ENCODE measurements at regions not wholly inside any gene's neighbourhood (a gene's known extent, or its start where the extent isn't known, plus 50 kb on each side); places are given as distances from the start of the nearest gene placed in this dataset.

- TF ChIP-seq, protein P1, sequence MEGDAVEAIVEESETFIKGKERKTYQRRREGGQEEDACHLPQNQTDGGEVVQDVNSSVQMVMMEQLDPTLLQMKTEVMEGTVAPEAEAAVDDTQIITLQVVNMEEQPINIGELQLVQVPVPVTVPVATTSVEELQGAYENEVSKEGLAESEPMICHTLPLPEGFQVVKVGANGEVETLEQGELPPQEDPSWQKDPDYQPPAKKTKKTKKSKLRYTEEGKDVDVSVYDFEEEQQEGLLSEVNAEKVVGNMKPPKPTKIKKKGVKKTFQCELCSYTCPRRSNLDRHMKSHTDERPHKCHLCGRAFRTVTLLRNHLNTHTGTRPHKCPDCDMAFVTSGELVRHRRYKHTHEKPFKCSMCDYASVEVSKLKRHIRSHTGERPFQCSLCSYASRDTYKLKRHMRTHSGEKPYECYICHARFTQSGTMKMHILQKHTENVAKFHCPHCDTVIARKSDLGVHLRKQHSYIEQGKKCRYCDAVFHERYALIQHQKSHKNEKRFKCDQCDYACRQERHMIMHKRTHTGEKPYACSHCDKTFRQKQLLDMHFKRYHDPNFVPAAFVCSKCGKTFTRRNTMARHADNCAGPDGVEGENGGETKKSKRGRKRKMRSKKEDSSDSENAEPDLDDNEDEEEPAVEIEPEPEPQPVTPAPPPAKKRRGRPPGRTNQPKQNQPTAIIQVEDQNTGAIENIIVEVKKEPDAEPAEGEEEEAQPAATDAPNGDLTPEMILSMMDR (IDR thresholded peaks at IDR 0.05): no peak
- no peak for TF ChIP-seq POLR2A (IDR thresholded peaks at IDR 0.05)
- 87 to 94% methylated on average over 3 of the region's 3 CpGs for WGBS, 2 donors
- Histone ChIP-seq H3K9me3 (no peaks in the 10 kb centered on the region), H3K27me3 (no peaks in the 10 kb centered on the region), H3K36me3 (ENCODE audit: low read depth, missing control alignments) (no peaks in the 10 kb centered on the region), H3K4me3 (no peak overlapping the region), H3K27ac (no peak overlapping the region), H3K4me1 (no peaks in the 10 kb centered on the region)
- intact Hi-C loops (cut with DNase I; ENCODE audit: low total_unique reads): no loop called here
- DNase-seq: no peak
These were observed 1759.6 kb downstream of the C4orf33 start for GRCh38 chr4:130855533-130855932.

- no peaks in the 10 kb centered on the region for H3K36me3 ChIP-seq (ENCODE audit: low read depth, missing control alignments)
- intact Hi-C loops (cut with DNase I; ENCODE audit: low total_unique reads): no loop called here
- no peaks in the 10 kb centered on the region for H3K27me3 ChIP-seq
- DNase-seq: no peak
- H3K4me1 ChIP-seq: no peaks in the 10 kb centered on the region
- no peak overlapping the region for H3K27ac ChIP-seq
- H3K9me3 ChIP-seq: no peaks in the 10 kb centered on the region
- no peak overlapping the region for H3K4me3 ChIP-seq
- TF ChIP-seq, protein P1 (IDR thresholded peaks at IDR 0.05): no peak
- TF ChIP-seq POLR2A (IDR thresholded peaks at IDR 0.05): no peak
- 87 to 88% methylated on average over 3 of the region's 3 CpGs for WGBS, 2 donors
These were observed 1764.0 kb downstream of the C4orf33 start for GRCh38 chr4:130859991-130860390.

GRCh38 chr4:130896920-130897319, 1801.0 kb downstream of the C4orf33 start:
- no peaks in the 10 kb centered on the region for H3K4me1 ChIP-seq
- intact Hi-C loops (cut with DNase I; ENCODE audit: low total_unique reads): no loop called here
- no peaks in the 10 kb centered on the region for H3K36me3 ChIP-seq (ENCODE audit: low read depth, missing control alignments)
- H3K9me3 ChIP-seq: no peaks in the 10 kb centered on the region
- no peak for DNase-seq
- H3K27me3 ChIP-seq: no peaks in the 10 kb centered on the region
- H3K4me3 ChIP-seq: no peak overlapping the region
- H3K27ac ChIP-seq: no peak overlapping the region
- TF ChIP-seq, protein P1 (IDR thresholded peaks at IDR 0.05): no peak
- TF ChIP-seq POLR2A (IDR thresholded peaks at IDR 0.05): no peak

DNA sequence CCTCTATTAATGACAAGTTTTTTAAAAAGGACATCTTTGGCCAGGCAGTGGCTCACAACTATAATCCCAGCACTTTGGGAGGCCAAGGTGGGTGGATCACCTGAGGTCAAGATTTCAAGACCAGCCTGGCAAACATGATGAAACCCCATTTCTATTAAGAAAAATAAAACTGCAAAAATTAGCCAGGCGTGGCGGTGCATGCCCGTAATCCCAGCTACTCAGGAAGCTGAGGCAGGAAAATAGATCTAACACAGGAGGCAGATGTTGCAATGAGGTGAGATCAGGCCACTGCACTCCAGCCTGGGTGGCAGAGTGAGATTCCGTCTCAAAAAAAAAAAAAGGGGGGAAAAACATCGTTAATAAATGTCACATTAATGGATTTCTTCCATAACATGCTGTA, 1805.4 kb downstream of the C4orf33 start:
- Histone ChIP-seq H3K4me1 (no peaks in the 10 kb centered on the region), H3K27ac (no peak overlapping the region), H3K4me3 (no peak overlapping the region), H3K9me3 (no peaks in the 10 kb centered on the region), H3K36me3 (ENCODE audit: low read depth, missing control alignments) (no peaks in the 10 kb centered on the region), H3K27me3 (no peaks in the 10 kb centered on the region)
- WGBS, 2 donors: 77 to 79% methylated on average over 5 of the region's 5 CpGs
- TF ChIP-seq, protein P1 (IDR thresholded peaks at IDR 0.05): no peak
- no peak for TF ChIP-seq POLR2A (IDR thresholded peaks at IDR 0.05)
- intact Hi-C loops (cut with DNase I; ENCODE audit: low total_unique reads): no loop called here
- DNase-seq: no peak

DNA sequence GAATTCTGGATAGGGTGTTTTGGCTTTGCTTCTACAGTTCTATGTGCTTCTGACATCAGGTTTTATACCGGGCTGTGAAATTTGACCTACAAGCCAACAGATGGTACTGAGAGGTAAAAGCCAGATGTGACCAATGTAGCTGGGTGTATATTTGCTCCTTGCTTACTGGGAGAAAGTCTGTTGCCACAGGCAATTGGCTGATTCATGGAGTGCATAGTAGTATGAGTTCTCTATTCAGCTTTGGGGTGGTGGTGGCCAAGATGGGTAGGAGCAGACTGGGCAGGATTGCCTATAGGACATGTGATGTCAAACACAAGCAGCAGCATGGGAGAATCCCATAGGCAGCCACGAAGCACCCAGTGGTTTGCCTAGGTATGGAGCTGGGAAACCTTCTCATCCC, 1827.0 kb downstream of the C4orf33 start:
- H3K4me3 ChIP-seq: no peak overlapping the region
- TF ChIP-seq, protein P1 (IDR thresholded peaks at IDR 0.05): no peak
- no peak for TF ChIP-seq POLR2A (IDR thresholded peaks at IDR 0.05)
- H3K27me3 ChIP-seq: no peaks in the 10 kb centered on the region
- no peaks in the 10 kb centered on the region for H3K36me3 ChIP-seq (ENCODE audit: low read depth, missing control alignments)
- H3K27ac ChIP-seq: no peak overlapping the region
- no peaks in the 10 kb centered on the region for H3K9me3 ChIP-seq
- H3K4me1 ChIP-seq: no peaks in the 10 kb centered on the region
- 88 to 92% methylated on average over 2 of the region's 2 CpGs for WGBS, 2 donors
- intact Hi-C loops (cut with DNase I; ENCODE audit: low total_unique reads): no loop called here
- DNase-seq: no peak

Measured in testis (tissue), 2 donors.